Subcutaneous abdominal adipose tissue (tissue), 5 donors: ENCODE measurements at regions not wholly inside any gene's neighbourhood (a gene's known extent, or its start where the extent isn't known, plus 50 kb on each side); places are given as distances from the start of the nearest gene placed in this dataset.
"Not testable (repeated sequence)": the region's sequence is repeated elsewhere in the genome, so short reads cannot be mapped to it uniquely, and the experiment has no call there.

Source experiments
- H3K27ac ChIP-seq: one replicate; pipeline ENCODE4 v1.7.0; 2013; ENCODE audit warnings: low read depth, mild to moderate bottlenecking, inconsistent platforms, low read length, moderate library complexity
- H3K27me3 ChIP-seq, 5 donors: one replicate each; pipeline ENCODE4 v1.7.0; 2013; ENCODE audit warnings: low read length in 5 of 5, inconsistent platforms in 1 of 5; ENCODE audit not compliant: control insufficient read depth in 5 of 5, insufficient read depth in 4 of 5
- H3K36me3 ChIP-seq, 5 donors: one replicate each; pipeline ENCODE4 v1.7.0; 2013; ENCODE audit warnings: low read length in 5 of 5; ENCODE audit not compliant: control insufficient read depth in 5 of 5, insufficient read depth in 5 of 5
- H3K4me1 ChIP-seq, 5 donors: one replicate each; pipeline ENCODE4 v1.7.0; 2013; ENCODE audit warnings: low read length in 5 of 5, mild to moderate bottlenecking in 3 of 5, moderate library complexity in 1 of 5; ENCODE audit not compliant: control insufficient read depth in 5 of 5, insufficient read depth in 5 of 5
- H3K4me3 ChIP-seq, 5 donors: one replicate each; pipeline ENCODE4 v1.7.0; 2013; ENCODE audit warnings: low read length in 5 of 5, low read depth in 1 of 5
- H3K9ac ChIP-seq, 5 donors: one replicate each; pipeline ENCODE4 v1.7.0; 2013; ENCODE audit warnings: low read length in 5 of 5, mild to moderate bottlenecking in 4 of 5, moderate library complexity in 3 of 5
- H3K9me3 ChIP-seq, 5 donors: one replicate each; pipeline ENCODE4 v1.7.0; 2013; ENCODE audit warnings: low read length in 5 of 5; ENCODE audit not compliant: control insufficient read depth in 5 of 5
- donor health status: healthy.
- donor health status: healthy.
- donor health status: healthy.
- donor health status: healthy.
- donor health status: healthy.

DNA sequence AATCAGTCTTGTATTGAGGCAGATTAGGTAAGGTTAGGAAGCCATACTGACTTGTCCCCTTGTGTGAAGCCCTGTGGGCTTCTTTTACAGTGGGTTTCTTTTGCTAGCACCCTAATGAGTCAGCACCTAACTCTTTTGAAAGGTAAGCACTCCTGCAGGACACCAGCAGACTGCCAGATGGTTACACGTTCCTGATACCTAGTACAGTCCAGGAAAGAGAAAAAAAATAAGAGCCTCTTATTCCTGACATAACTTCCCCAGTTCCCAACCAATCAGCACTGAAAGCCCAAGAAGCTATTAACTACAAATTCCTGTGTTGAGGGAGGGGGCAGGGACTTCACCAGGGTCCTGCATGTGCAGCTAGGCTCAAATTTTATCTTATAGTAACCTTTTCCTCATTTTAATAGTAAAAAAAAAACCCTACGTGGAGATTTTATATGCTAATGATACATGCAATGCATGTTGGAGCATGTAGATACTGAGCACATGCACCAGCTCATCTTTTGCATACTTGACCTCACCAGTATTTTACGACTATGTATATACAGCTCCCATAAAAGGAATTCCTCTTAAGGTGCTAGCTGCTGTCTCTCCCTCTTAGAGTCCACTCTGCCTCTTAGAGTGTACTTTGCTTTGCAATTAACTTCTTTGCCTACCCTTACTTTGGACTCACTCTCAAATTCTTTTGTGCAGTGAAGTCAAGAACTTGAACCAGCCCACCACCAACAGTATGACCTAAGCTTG is 84.7 kb upstream of the RORB start:
- Histone ChIP-seq H3K9ac (no peak overlapping the region), H3K36me3 (no peaks in the 10 kb centered on the region)

GRCh38 chr9:74413876-74414275 is 83.3 kb upstream of the RORB start:
- H3K9me3 ChIP-seq = peaks cover 0 to 3% (median 0%) of the 10 kb centered on the region in 5 donors
- no peak overlapping the region for H3K9ac ChIP-seq
- no peak overlapping the region for H3K4me3 ChIP-seq
- no peaks in the 10 kb centered on the region for H3K27me3 ChIP-seq
- no peaks in the 10 kb centered on the region for H3K4me1 ChIP-seq
- no peak overlapping the region for H3K27ac ChIP-seq
- H3K36me3 ChIP-seq = no peaks in the 10 kb centered on the region

More for the DNA sequence above, 84.7 kb upstream of the RORB start:
- H3K9me3 ChIP-seq = peaks cover 0 to 3% (median 0%) of the 10 kb centered on the region in 5 donors
- no peak overlapping the region for H3K4me3 ChIP-seq
- no peak overlapping the region for H3K27ac ChIP-seq
- no peaks in the 10 kb centered on the region for H3K4me1 ChIP-seq
- H3K27me3 ChIP-seq = no peaks in the 10 kb centered on the region

GRCh38 chr9:74414325-74414724 is 82.8 kb upstream of the RORB start:
- Histone ChIP-seq H3K27me3 (no peaks in the 10 kb centered on the region), H3K4me3 (no peak overlapping the region), H3K36me3 (no peaks in the 10 kb centered on the region), H3K27ac (no peak overlapping the region), H3K9ac (no peak overlapping the region), H3K9me3 (peaks cover 0 to 3% (median 0%) of the 10 kb centered on the region in 5 donors), H3K4me1 (no peaks in the 10 kb centered on the region)

GRCh38 chr9:74415995-74416394 is 81.1 kb upstream of the RORB start:
- H3K36me3 ChIP-seq = no peaks in the 10 kb centered on the region
- H3K4me3 ChIP-seq = no peak overlapping the region
- no peaks in the 10 kb centered on the region for H3K27me3 ChIP-seq
- H3K9ac ChIP-seq = no peak overlapping the region
- no peaks in the 10 kb centered on the region for H3K4me1 ChIP-seq
- peaks cover 0 to 3% (median 0%) of the 10 kb centered on the region in 5 donors for H3K9me3 ChIP-seq
- no peak overlapping the region for H3K27ac ChIP-seq

DNA sequence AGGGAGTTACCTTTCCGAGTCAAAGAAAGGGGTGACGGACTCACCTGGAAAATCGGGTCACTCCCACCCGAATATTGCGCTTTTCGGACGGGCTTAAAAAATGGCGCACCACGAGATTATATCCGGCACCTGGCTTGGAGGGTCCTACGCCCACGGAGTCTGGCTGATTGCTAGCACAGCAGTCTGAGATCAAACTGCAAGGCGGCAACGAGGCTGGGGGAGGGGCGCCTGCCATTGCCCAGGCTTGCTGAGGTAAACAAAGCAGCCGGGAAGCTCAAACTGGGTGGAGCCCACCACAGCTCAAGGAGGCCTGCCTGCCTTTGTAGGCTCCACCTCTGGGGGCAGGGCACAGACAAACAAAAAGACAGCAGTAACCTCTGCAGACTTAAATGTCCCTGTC is 72.6 kb upstream of the RORB start:
- H3K27ac ChIP-seq, H3K4me1 ChIP-seq, H3K9me3 ChIP-seq, H3K27me3 ChIP-seq, H3K4me3 ChIP-seq, H3K36me3 ChIP-seq, H3K9ac ChIP-seq: not testable (repeated sequence)

DNA sequence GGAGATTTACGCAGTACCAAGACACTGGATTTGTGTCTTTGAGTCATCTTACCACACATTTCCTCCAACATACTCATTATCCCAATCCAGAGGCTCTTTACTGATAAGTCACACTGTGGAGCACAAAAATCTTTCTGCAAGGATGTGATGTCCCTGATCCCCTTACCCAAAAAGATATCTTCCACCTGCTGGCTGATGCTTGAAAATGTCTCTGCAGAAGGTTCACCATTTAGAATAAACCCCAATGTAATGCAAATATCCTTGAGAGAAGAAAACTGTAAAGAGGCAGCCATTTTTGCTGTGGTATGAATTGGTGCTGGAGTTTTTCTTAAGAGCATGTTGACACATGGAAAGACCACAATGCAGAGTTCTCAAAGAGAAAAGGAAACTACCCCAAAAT is 65.7 kb upstream of the RORB start:
- H3K27me3 ChIP-seq = no peaks in the 10 kb centered on the region
- H3K4me1 ChIP-seq = no peaks in the 10 kb centered on the region
- H3K36me3 ChIP-seq = no peaks in the 10 kb centered on the region
- H3K4me3 ChIP-seq = no peak overlapping the region
- no peak overlapping the region for H3K9ac ChIP-seq
- no peaks in the 10 kb centered on the region for H3K9me3 ChIP-seq
- no peak overlapping the region for H3K27ac ChIP-seq

GRCh38 chr9:74443036-74443750 is 53.9 kb upstream of the RORB start:
- Histone ChIP-seq H3K4me3 (no peak overlapping the region), H3K9me3 (no peaks in the 10 kb centered on the region), H3K4me1 (no peaks in the 10 kb centered on the region), H3K27me3 (no peaks in the 10 kb centered on the region), H3K36me3 (no peaks in the 10 kb centered on the region), H3K27ac (no peak overlapping the region), H3K9ac (no peak overlapping the region)

DNA sequence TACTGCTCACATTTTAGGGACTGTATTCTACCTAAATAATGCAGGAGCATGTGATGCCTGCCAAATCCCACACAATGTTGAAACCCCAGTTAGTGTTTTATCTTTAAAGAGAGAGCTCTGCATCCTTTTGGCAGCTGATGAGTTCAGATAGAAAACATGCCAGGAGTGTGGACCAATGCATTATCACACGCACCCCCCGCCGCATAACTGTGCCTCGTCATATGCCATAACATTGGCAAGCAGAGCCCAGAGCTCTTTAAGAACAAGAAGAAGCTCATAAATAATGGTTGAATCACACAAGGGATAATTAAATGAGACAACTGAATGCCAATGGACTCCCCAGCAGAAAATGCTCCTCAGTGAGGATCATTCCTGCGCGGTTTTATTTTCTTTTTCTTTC is 52.8 kb upstream of the RORB start:
- H3K27ac ChIP-seq = no peak overlapping the region
- no peak overlapping the region for H3K4me3 ChIP-seq
- H3K9me3 ChIP-seq = no peaks in the 10 kb centered on the region
- H3K9ac ChIP-seq = no peak overlapping the region
- no peaks in the 10 kb centered on the region for H3K27me3 ChIP-seq
- no peaks in the 10 kb centered on the region for H3K36me3 ChIP-seq
- no peaks in the 10 kb centered on the region for H3K4me1 ChIP-seq
